Epithelial cell of esophagus (primary cell): ENCODE measurements at regions not wholly inside any gene's neighbourhood (a gene's known extent, or its start where the extent isn't known, plus 50 kb on each side); places are given as distances from the start of the nearest gene placed in this dataset.

Source experiments
- DNase-seq: peaks from one replicate; pipeline ENCODE4 v3.0.0; 2010; ENCODE audit warnings: low read depth
- H3K4me3 ChIP-seq: 2 replicates; pipeline ENCODE4 v1.5.1; 2011; ENCODE audit warnings: mild to moderate bottlenecking, low read length, control low read depth
- TF ChIP-seq, protein P1 (sequence below): IDR thresholded peaks from 2 replicates; pipeline ENCODE4 v1.5.1; 2011; ENCODE audit warnings: low read depth, mild to moderate bottlenecking, low read length, control low read depth, inconsistent platforms; ENCODE audit not compliant: insufficient read depth; ENCODE audit errors: missing control alignments

DNA sequence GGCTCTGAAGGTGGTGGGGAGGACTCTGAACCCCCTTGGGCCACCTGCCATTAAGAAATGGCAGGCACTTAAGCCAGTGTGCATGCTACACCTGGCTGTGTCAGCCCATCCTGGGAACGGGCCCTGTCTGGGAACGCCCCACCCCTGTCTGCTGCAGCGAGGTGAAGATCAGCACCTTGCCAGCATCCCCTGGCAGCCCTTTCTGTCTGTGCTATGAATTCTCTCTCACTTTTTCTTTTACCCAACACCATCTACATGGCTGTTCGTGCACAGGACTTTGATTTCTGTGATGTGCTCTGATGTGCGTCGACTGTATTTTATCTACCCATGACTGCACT is 452.9 kb upstream of the B3GAT1 start:
- H3K4me3 ChIP-seq, result no peak overlapping the region
- DNase-seq, result no peak
- TF ChIP-seq, protein P1, sequence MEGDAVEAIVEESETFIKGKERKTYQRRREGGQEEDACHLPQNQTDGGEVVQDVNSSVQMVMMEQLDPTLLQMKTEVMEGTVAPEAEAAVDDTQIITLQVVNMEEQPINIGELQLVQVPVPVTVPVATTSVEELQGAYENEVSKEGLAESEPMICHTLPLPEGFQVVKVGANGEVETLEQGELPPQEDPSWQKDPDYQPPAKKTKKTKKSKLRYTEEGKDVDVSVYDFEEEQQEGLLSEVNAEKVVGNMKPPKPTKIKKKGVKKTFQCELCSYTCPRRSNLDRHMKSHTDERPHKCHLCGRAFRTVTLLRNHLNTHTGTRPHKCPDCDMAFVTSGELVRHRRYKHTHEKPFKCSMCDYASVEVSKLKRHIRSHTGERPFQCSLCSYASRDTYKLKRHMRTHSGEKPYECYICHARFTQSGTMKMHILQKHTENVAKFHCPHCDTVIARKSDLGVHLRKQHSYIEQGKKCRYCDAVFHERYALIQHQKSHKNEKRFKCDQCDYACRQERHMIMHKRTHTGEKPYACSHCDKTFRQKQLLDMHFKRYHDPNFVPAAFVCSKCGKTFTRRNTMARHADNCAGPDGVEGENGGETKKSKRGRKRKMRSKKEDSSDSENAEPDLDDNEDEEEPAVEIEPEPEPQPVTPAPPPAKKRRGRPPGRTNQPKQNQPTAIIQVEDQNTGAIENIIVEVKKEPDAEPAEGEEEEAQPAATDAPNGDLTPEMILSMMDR, result no peak

DNA sequence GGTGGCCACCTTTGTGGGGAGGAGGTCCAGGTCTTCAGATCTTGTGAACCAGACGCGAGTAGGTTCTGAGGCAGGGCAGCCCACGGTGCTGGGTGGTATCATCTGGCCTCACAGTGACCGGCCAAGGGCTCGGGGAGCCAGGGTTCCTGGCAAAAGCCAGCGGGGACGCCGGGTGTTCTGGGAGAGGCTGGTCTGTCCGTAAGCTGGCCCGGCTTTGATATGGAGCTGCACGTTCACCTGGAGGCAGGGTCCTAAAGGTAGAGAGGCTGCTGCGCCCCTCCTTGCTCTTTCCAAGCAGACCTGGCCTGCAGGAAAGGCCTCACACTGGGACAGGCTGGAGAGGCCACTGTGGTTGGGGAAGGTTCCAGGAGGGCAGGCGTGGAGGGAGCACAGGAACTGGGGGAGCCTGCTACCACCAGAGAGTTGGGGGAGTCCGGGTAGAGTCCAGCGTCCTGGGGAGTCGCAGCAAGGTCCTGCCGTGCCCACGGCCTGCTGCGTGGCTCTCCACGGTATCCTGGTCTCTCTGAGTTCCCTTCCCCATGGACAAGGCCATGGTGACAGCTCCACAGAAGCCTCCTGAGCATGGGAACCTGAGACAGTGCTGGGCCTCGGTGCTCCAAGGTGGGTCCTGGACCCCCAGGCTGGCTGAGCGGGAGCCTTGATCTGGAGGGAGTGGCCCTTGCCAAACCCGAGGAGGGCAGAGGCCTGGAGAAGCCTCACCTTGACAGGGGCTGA is 452.4 kb upstream of the B3GAT1 start:
- no peak overlapping the region for H3K4me3 ChIP-seq
- TF ChIP-seq, protein P1, result no peak
- no peak for DNase-seq

DNA sequence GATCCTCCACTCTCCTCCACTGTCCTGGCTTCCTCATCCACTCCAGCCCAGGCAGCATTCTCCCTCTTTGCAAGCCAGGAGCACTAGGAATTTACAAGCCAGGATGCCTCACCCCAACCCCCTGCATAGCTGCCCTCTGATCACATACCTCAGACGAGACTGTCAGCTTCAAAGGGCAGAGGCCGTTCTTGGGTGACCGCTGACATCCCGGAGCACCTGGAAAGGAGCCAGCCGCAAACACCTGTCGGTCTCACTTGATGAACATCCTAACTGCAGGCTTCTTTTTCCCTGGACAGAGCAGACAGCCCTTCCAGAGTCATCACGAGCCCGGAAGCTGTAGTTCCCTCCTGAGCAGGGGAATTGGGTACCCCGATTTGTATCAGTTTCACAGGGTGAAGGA is 451.3 kb upstream of the B3GAT1 start:
- H3K4me3 ChIP-seq, result no peak overlapping the region
- TF ChIP-seq, protein P1, result no peak
- no peak for DNase-seq

DNA sequence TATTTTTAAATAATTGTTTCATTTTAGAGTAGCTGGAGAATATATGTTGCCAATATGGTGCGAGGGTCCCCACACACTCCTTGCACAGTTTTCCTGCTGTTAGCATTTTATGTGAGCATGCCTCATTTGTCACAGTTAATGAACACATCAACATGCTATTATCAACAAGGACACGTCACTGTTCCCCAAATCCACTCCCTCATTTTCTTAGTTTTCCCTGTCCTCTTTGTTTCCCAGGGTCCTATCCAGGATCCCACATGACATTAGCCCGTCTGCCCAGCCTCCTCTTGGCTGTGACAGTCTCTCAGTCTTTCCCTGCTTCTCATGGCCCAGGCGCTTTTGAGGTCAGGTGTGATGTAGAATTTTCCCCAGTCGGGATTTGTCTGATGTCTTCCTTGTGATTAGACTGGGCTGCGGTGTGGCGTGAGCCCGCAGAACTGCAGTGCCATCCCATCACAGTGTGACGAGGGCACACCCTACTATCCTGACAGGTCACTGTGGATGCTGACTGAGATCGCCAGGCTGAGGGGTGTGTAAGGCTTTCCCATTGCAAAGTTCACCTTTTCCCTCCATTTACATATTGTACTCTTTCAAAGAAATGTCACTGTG is 450.6 kb upstream of the B3GAT1 start:
- TF ChIP-seq, protein P1, result no peak
- no peak overlapping the region for H3K4me3 ChIP-seq
- DNase-seq, result no peak

DNA sequence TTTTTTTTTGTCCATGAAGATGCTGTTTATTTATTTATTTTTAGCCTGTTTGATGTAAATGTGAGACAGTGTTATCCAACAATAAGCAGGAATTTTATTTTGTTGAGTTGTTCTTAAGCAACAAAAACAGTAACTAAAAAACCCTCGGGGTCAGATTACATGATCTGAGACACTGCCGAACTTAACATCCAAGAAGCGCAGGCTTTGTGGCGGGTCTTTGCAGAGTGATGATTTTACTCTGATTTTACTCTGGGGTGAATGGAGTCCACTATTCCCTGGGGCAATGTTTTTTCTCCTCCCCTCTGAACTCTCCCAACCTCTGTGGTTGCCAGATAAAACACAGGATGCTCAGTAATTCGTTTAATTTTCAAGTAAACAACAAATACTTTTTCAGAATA is 450.1 kb upstream of the B3GAT1 start:
- no peak overlapping the region for H3K4me3 ChIP-seq
- no peak for DNase-seq
- TF ChIP-seq, protein P1, result no peak

DNA sequence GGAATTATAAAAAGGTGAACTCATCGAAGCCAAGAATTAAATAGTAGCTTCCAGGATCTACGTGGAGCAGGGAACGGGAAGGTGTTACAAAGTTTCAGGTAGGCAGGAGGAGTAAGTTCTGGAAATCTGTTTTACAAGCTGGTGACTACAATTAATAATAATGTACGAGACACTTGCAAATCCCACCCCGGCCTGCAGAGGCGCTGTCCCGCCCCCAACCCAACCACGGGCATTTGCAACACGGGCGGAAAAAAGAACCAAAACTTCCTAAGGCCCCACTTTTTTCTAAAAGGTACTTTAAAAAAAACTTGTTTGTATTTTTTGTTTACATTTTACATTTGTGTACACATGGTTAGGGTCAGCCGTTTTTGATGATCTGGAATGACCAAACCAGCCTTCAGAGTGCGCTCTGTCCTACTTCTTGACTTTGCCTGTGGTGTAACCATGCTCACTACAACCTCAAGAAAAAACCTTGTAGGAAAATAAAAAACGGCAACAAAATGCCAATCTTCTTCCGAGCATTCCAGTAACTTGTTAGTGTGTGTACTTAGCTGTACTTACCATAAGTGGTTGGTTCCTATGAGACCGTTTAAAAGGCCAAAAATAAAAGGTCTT is 449.6 kb upstream of the B3GAT1 start:
- no peak overlapping the region for H3K4me3 ChIP-seq
- TF ChIP-seq, protein P1, result no peak
- DNase-seq, result no peak
